ENCODE measurements at regions not wholly inside any gene's neighbourhood (a gene's known extent, or its start where the extent isn't known, plus 50 kb on each side); places are given as distances from the start of the nearest gene placed in this dataset.

GRCh38 chr16:5378531-5378930 lies 280.9 kb upstream of the EEF2KMT start:
- TF ChIP-seq POLR2A (IDR thresholded peaks at IDR 0.05) = no peak
- no peak for TF ChIP-seq CTCF (IDR thresholded peaks at IDR 0.05)
